GM12878 (cell line): ENCODE measurements at regions not wholly inside any gene's neighbourhood (a gene's known extent, or its start where the extent isn't known, plus 50 kb on each side); places are given as distances from the start of the nearest gene placed in this dataset.

Experiments used
- ATAC-seq: fragments of 200-7000 bp; cut with Tn5 transposase; 3 replicates; pipeline ENCODE4 v1.9.1; 2020; ENCODE audit warnings: mild to moderate bottlenecking, moderate library complexity
- BruUV-seq: library from RNA; stranded (reverse); fragments of 400-500 nt; replicated peaks from 2 replicates; lab custom pipeline; 2021; lab: Mats Ljungman, UMichigan
- CTCF ChIA-PET: fragments of 300-600 bp; sonication (Branson Sonifier 250); formaldehyde crosslinking; extraction: SDS; loops from one replicate; lab custom pipeline; 2021; ENCODE audit warnings: inconsistent platforms; lab: Yijun Ruan, JAX
- POLR2A ChIA-PET: fragments of 350-600 bp; formaldehyde crosslinking; extraction: SDS; loops from one replicate; lab custom pipeline; 2021; ENCODE audit warnings: inconsistent platforms; lab: Charles Lee
- RAD21 ChIA-PET: fragments of 300-600 bp; sonication (Branson Sonifier 250); formaldehyde crosslinking; loops from one replicate; lab custom pipeline; 2023; ENCODE audit warnings: antibody characterized with exemption; ENCODE audit not compliant: unreplicated experiment; lab: Charles Lee
- SMC1A ChIA-PET: fragments of 300-600 bp; sonication (Branson Sonifier 250); formaldehyde crosslinking; loops from one replicate; lab custom pipeline; 2023; ENCODE audit not compliant: unreplicated experiment, uncharacterized antibody; lab: Charles Lee
- DNase-seq: peaks from one replicate; pipeline ENCODE4 v3.0.0-alpha.2; 2011; ENCODE audit warnings: low read depth, low spot score
- FAIRE-seq: peaks from 3 replicates; lab custom pipeline; 2011; peaks lifted over from hg19 to GRCh38; lab: Jason Lieb, UNC
- H2AFZ ChIP-seq: 2 replicates; pipeline ENCODE4 v1.6.0; 2011; ENCODE audit warnings: low read depth, low read length, control low read depth; ENCODE audit not compliant: control insufficient read depth
- H3K27ac ChIP-seq: 2 replicates; pipeline ENCODE4 v1.5.1; 2011; ENCODE audit warnings: control low read depth; ENCODE audit not compliant: control insufficient read depth, insufficient read depth
- H3K27me3 ChIP-seq, 2 experiments: replicated peaks in 1 of 2; 2 replicates each; pipeline versions ENCODE4 v1.6.0 to v1.6.1; 2011; ENCODE audit warnings: low read length in 1 of 2; ENCODE audit not compliant: control insufficient read depth in 2 of 2, insufficient read depth in 2 of 2
- H3K36me3 ChIP-seq, 2 experiments: 2 replicates each; pipeline ENCODE4 v1.5.1; 2011; ENCODE audit warnings: low read length in 1 of 2; ENCODE audit not compliant: control insufficient read depth in 2 of 2, insufficient read depth in 2 of 2
- H3K4me1 ChIP-seq: 2 replicates; pipeline ENCODE4 v1.6.1; 2011; ENCODE audit warnings: mild to moderate bottlenecking, low read length, moderate library complexity, mixed read lengths; ENCODE audit not compliant: control insufficient read depth, insufficient read depth
- H3K4me2 ChIP-seq: 2 replicates; pipeline ENCODE4 v1.6.0; 2011; ENCODE audit warnings: control low read depth; ENCODE audit not compliant: control insufficient read depth, insufficient read depth
- H3K4me3 ChIP-seq: fragments of 200-600 bp; sonication (generic); 2 replicates; pipeline ENCODE4 v1.5.1; 2016
- H3K79me2 ChIP-seq: 2 replicates; pipeline ENCODE4 v1.6.0; 2011; ENCODE audit warnings: low read length; ENCODE audit not compliant: control insufficient read depth, insufficient read depth
- H3K9ac ChIP-seq: 2 replicates; pipeline ENCODE4 v1.8.0; 2011; ENCODE audit warnings: low read length, control low read depth, mixed read lengths; ENCODE audit not compliant: control insufficient read depth, insufficient read depth
- H3K9me3 ChIP-seq: replicated peaks from 3 replicates; pipeline ENCODE4 v1.5.1; 2011; ENCODE audit warnings: mild to moderate bottlenecking, low read length; ENCODE audit not compliant: control insufficient read depth, insufficient read depth
- H4K20me1 ChIP-seq: 2 replicates; pipeline ENCODE4 v1.6.0; 2011; ENCODE audit not compliant: control insufficient read depth, insufficient read depth
- CBFB ChIP-seq: IDR thresholded peaks from 2 replicates; pipeline ENCODE4 v1.6.1; 2016; ENCODE audit warnings: antibody characterized with exemption, low read depth
- CEBPZ ChIP-seq: fragments of 150-350 bp; IDR thresholded peaks from 2 replicates; pipeline ENCODE4 v1.6.1; 2016; ENCODE audit warnings: low read depth, low read length
- E2F4 ChIP-seq: IDR thresholded peaks from 2 replicates; pipeline ENCODE4 v1.6.1; 2012; ENCODE audit warnings: low read depth, low read length, improper control_type of control experiment
- EED ChIP-seq: sonication (generic); IDR thresholded peaks from 2 replicates; pipeline ENCODE4 v1.6.1; 2016; ENCODE audit warnings: antibody characterized with exemption, low read depth
- ETV6 ChIP-seq, 2 experiments: fragments of 450-650 bp in 1 of 2; IDR thresholded peaks in 1 of 2; conservative IDR thresholded peaks in 1 of 2; 2 replicates each; pipeline ENCODE4 v1.6.1; 2014; ENCODE audit warnings: antibody characterized with exemption in 1 of 2, borderline replicate concordance in 1 of 2, low read depth in 1 of 2, mild to moderate bottlenecking in 1 of 2, moderate library complexity in 1 of 2
- KDM1A ChIP-seq: fragments of 200-600 bp; sonication (generic); IDR thresholded peaks from 2 replicates; pipeline ENCODE4 v1.6.1; 2016; ENCODE audit warnings: borderline replicate concordance
- KLF5 ChIP-seq: fragments of 450-650 bp; IDR thresholded peaks from 2 replicates; pipeline ENCODE4 v1.6.1; 2014; ENCODE audit warnings: mild to moderate bottlenecking; ENCODE audit not compliant: partially characterized antibody
- MAX ChIP-seq: IDR thresholded peaks from 2 replicates; pipeline ENCODE4 v1.6.1; 2012; ENCODE audit warnings: low read depth, low read length, improper control_type of control experiment
- MTA2 ChIP-seq: fragments of 450-650 bp; IDR thresholded peaks from 2 replicates; pipeline ENCODE4 v1.6.1; 2016; ENCODE audit warnings: low read depth, mild to moderate bottlenecking, moderate library complexity
- MTA3 ChIP-seq: IDR thresholded peaks from 2 replicates; pipeline ENCODE4 v1.6.1; 2012; ENCODE audit warnings: low read length, inconsistent platforms, borderline replicate concordance
- NR2C1 ChIP-seq: fragments of 450-650 bp; IDR thresholded peaks from 2 replicates; pipeline ENCODE4 v1.6.1; 2017; ENCODE audit warnings: antibody characterized with exemption, mild to moderate bottlenecking, moderate library complexity
- PAX8 ChIP-seq: fragments of 450-650 bp; IDR thresholded peaks from 2 replicates; pipeline ENCODE4 v1.6.1; 2017; ENCODE audit warnings: mild to moderate bottlenecking, moderate library complexity
- POLR2AphosphoS5 ChIP-seq: IDR thresholded peaks from 2 replicates; pipeline ENCODE4 v1.6.1; 2011; ENCODE audit warnings: mild to moderate bottlenecking, low read length, inconsistent platforms
- POU2F2 ChIP-seq: IDR thresholded peaks from 3 replicates; pipeline ENCODE4 v1.6.1; 2011; ENCODE audit warnings: low read depth, mild to moderate bottlenecking, low read length, borderline replicate concordance
- PRDM15 ChIP-seq: fragments of 450-650 bp; formaldehyde crosslinking; IDR thresholded peaks from 2 replicates; pipeline ENCODE4 v1.4.0; 2020; ENCODE audit warnings: mild to moderate bottlenecking, moderate library complexity
- SMAD5 ChIP-seq: IDR thresholded peaks from 2 replicates; pipeline ENCODE4 v1.6.1; 2016; ENCODE audit warnings: antibody characterized with exemption, low read depth
- STAT3 ChIP-seq: IDR thresholded peaks from 2 replicates; pipeline ENCODE4 v1.6.1; 2011; ENCODE audit warnings: low read depth, low read length, improper control_type of control experiment
- TCF12 ChIP-seq: IDR thresholded peaks from 2 replicates; pipeline ENCODE4 v1.6.1; 2011; ENCODE audit warnings: low read depth, mild to moderate bottlenecking, low read length
- ZNF274 ChIP-seq: IDR thresholded peaks from one replicate; pipeline ENCODE4 v1.8.0; 2011; ENCODE audit not compliant: insufficient read length, insufficient read depth
- WGBS: methylation state at CpG from one replicate; pipeline ENCODE4 v1.1.6; 2016; ENCODE audit warnings: low lambda C conversion rate; ENCODE audit not compliant: insufficient replicate concordance, insufficient coverage; ENCODE audit errors: missing lambda C conversion rate; 5-methylcytosine and 5-hydroxymethylcytosine counted together
- in situ Hi-C: fragments of 300-500 bp; cut with MboI; formaldehyde crosslinking; loops from 9 replicates; pipeline ENCODE4 v1.14.3; 2018; ENCODE audit warnings: mixed read lengths
- intact Hi-C: fragments of 100-400 bp; cut with micrococcal nuclease; formaldehyde crosslinking; loops from one replicate; pipeline ENCODE4 v1.14.2; 2022; ENCODE audit not compliant: unreplicated experiment

- Histone ChIP-seq H3K4me1 (no peaks in the 10 kb centered on the region), H3K36me3 (no peaks in the 10 kb centered on the region), H3K4me2 (no peak overlapping the region), H3K27ac (no peak overlapping the region), H3K4me3 (no peak overlapping the region), H3K79me2 (no peaks in the 10 kb centered on the region), H3K27me3 (no peaks in the 10 kb centered on the region), H3K9me3 (no peaks in the 10 kb centered on the region; the same call in 2 of the 3 replicates), H2AFZ (no peak overlapping the region), H4K20me1 (no peaks in the 10 kb centered on the region), H3K9ac (no peak overlapping the region)
- CTCF ChIA-PET: no interaction called here
- no peak for DNase-seq
- FAIRE-seq: no peak
- POLR2A ChIA-PET: no interaction called here
- BruUV-seq: no TSS peak
- 1% methylated on average over 5 of the region's 5 CpGs for WGBS
- in situ Hi-C loops: no loop called here
- intact Hi-C loops: no loop called here
- SMC1A ChIA-PET: no interaction called here
- RAD21 ChIA-PET: no interaction called here
- TF ChIP-seq TCF12 (no peak), PAX8 (no peak), NR2C1 (no peak), E2F4 (no peak), STAT3 (no peak), PRDM15 (CRISPR knock-in tag) (no peak), ZNF274 (no peak), MTA3 (no peak), MAX (no peak), MTA2 (no peak), CEBPZ (no peak), POU2F2 (no peak), EED (no peak), KLF5 (no peak), POLR2AphosphoS5 (no peak), ETV6 (conservative IDR thresholded peaks at IDR 0.05 in 1 of 2, IDR thresholded peaks at IDR 0.05 in 1 of 2; ENCODE audit: borderline replicate concordance in 1 of 2, low read depth in 1 of 2) (no peak), KDM1A (no peak), SMAD5 (no peak), CBFB (no peak)
- no peak for ATAC-seq
Observed at GRCh38 chr13:56189978-56190377, 950.7 kb upstream of the PRR20A start.
